GM10248 (cell line): ENCODE measurements at regions not wholly inside any gene's neighbourhood (a gene's known extent, or its start where the extent isn't known, plus 50 kb on each side); places are given as distances from the start of the nearest gene placed in this dataset.
A peak's percentile ranks its signal among the peaks of the same experiment; 100 is the strongest.

Experiments used
- CTCF ChIA-PET: fragments of 300-600 bp; sonication (Branson Sonifier 250); formaldehyde crosslinking; extraction: SDS; loops from one replicate; lab custom pipeline; 2021; ENCODE audit warnings: antibody characterized with exemption; lab: Yijun Ruan, JAX
- POLR2A ChIA-PET: fragments of 350-650 bp; sonication (Branson Sonifier 250); formaldehyde crosslinking; extraction: SDS; loops from one replicate; lab custom pipeline; 2020; ENCODE audit warnings: antibody characterized with exemption; lab: Yijun Ruan, JAX
- DNase-seq: peaks from one replicate; pipeline ENCODE4 v3.0.0; 2012; ENCODE audit errors: extremely low spot score
- CTCF ChIP-seq: IDR thresholded peaks from 2 replicates; pipeline ENCODE4 v1.5.1; 2012; ENCODE audit warnings: mild to moderate bottlenecking, low read depth; ENCODE audit errors: extremely low read depth, missing control alignments, control extremely low read depth

- ChIA-PET CTCF (interaction anchor here (1.5 to 7.1 kb wide), 4 partner anchors 10 to 329 kb away, joined by 4 to 96 read pairs (median 6); no protein-coding TSS in a partner anchor), POLR2A (no interaction called here)
- no peak for DNase-seq
- TF ChIP-seq CTCF, result no peak
Observed at GRCh38 chr7:37504801-37505200, 56.1 kb upstream of the ELMO1 start.

- ChIA-PET CTCF (interaction anchor here (1.2 to 7.1 kb wide), 6 partner anchors 11 to 328 kb away, joined by 3 to 96 read pairs (median 4); no protein-coding TSS in a partner anchor), POLR2A (no interaction called here)
Observed at GRCh38 chr7:37505750-37506353, 57.2 kb upstream of the ELMO1 start.

GRCh38 chr7:37508118-37508517, 59.5 kb upstream of the ELMO1 start:
- ChIA-PET POLR2A (no interaction called here), CTCF (interaction anchor here (1.1 to 7.1 kb wide), 10 partner anchors 9 to 1020 kb away, joined by 3 to 96 read pairs (median 5); no protein-coding TSS in a partner anchor)
- no peak for DNase-seq
- no peak for TF ChIP-seq CTCF

More at GRCh38 chr7:37505750-37506353, 57.2 kb upstream of the ELMO1 start:
- DNase-seq, result no peak
- TF ChIP-seq CTCF, result no peak

GRCh38 chr7:37510043-37510634, 61.5 kb upstream of the ELMO1 start:
- POLR2A ChIA-PET, result no interaction called here
- peak; percentile 30 for DNase-seq
- CTCF ChIA-PET, result interaction anchor here (0.6 to 7.1 kb wide), 5 partner anchors 9 to 325 kb away, joined by 3 to 96 read pairs (median 4); no protein-coding TSS in a partner anchor
- TF ChIP-seq CTCF, result peak; percentile 56

GRCh38 chr7:37511915-37512314, 63.3 kb upstream of the ELMO1 start:
- CTCF ChIA-PET, result interaction anchor here (0.9 to 1.1 kb wide), 2 partner anchors 9 to 16 kb away, joined by 3 to 5 read pairs; no protein-coding TSS in a partner anchor

More at GRCh38 chr7:37511915-37512314, 63.3 kb upstream of the ELMO1 start:
- DNase-seq, result no peak
- POLR2A ChIA-PET, result no interaction called here
- TF ChIP-seq CTCF, result no peak
